Stomach (tissue), 4 donors: ENCODE measurements at regions not wholly inside any gene's neighbourhood (a gene's known extent, or its start where the extent isn't known, plus 50 kb on each side); places are given as distances from the start of the nearest gene placed in this dataset.

Experiments
- CTCF ChIP-seq, 7 experiments: fragments of 450-650 bp in 4 of 7; fragments of 200-600 bp in 3 of 7; sonication (generic) in 3 of 7; IDR thresholded peaks; one replicate each; pipeline ENCODE4 v1.5.1; 2016 to 2019; ENCODE audit warnings: antibody characterized with exemption in 7 of 7, control low read depth in 2 of 7, mild to moderate bottlenecking in 1 of 7
- EP300 ChIP-seq: sonication (generic); formaldehyde crosslinking; IDR thresholded peaks from one replicate; pipeline ENCODE4 v1.6.1; 2017; ENCODE audit warnings: antibody characterized with exemption
- POLR2A ChIP-seq, 4 donors: fragments of 450-650 bp; IDR thresholded peaks; one replicate each; pipeline ENCODE4 v1.6.1; 2016; ENCODE audit warnings: antibody characterized with exemption in 4 of 4, control low read depth in 2 of 4, mild to moderate bottlenecking in 1 of 4, moderate library complexity in 1 of 4
- POLR2AphosphoS5 ChIP-seq, 3 donors: sonication (generic); formaldehyde crosslinking; IDR thresholded peaks; one replicate each; pipeline ENCODE4 v1.6.1; 2016; ENCODE audit warnings: antibody characterized with exemption in 3 of 3

- TF ChIP-seq CTCF (IDR thresholded peaks at IDR 0.05) (no peak), POLR2A (IDR thresholded peaks at IDR 0.05) (no peak), EP300 (no peak), POLR2AphosphoS5 (IDR thresholded peaks at IDR 0.05) (no peak)
Observed at GRCh38 chr3:165899066-165899465, 61.8 kb upstream of the BCHE start.
